IPS-NIHi11 (cell line): ENCODE measurements at regions not wholly inside any gene's neighbourhood (a gene's known extent, or its start where the extent isn't known, plus 50 kb on each side); places are given as distances from the start of the nearest gene placed in this dataset.
"Not testable (repeated sequence)": the region's sequence is repeated elsewhere in the genome, so short reads cannot be mapped to it uniquely, and the experiment has no call there.

Experiments used
- DNase-seq: peaks from one replicate; pipeline ENCODE4 v3.0.0; 2012; ENCODE audit warnings: mixed read lengths, low spot score

DNA sequence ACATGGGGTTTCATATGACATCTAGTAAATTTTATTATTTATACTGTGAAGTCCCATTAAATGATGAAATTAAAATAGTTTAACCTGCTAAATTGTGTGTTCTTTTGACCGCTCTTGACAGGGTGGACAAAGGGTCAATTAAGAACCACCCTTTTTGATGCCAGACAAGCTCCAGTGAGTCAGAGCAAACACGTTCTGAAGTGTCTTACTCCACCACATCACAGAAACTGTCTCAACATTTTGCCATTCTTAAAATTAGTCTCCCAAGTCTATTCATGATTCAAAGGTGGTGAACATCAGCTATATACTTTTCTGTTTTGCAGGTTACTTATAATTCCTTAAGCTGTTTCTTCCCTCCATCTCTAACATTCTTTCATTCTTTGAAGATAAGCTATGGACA, 142.1 kb downstream of the SPATA31A6 start:
- DNase-seq: not testable (repeated sequence)

DNA sequence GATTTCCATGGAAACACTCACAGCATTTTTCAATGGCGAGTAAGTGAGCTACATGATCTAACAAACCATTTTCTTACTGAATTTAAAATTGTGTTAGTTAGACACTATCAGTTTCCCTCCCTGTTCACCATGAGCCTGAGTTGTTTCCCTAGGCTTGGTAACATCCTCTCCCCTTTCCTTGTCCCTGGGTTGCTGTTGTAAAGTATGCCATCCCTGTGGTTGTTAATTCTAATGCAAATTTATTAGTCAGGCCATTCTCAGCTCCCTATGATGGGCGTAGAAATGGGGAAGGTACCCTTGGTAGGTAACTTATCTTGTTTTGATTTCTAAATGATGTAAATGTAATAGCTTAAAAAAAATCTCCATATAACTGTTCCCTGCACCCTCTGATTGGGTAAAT, 143.0 kb downstream of the SPATA31A6 start:
- not testable (repeated sequence) for DNase-seq

- DNase-seq: not testable (repeated sequence)
Measured at GRCh38 chr9:42335342-42335741, 151.9 kb downstream of the SPATA31A6 start.

- not testable (repeated sequence) for DNase-seq
Measured at GRCh38 chr9:42335984-42336657, 152.7 kb downstream of the SPATA31A6 start.

DNA sequence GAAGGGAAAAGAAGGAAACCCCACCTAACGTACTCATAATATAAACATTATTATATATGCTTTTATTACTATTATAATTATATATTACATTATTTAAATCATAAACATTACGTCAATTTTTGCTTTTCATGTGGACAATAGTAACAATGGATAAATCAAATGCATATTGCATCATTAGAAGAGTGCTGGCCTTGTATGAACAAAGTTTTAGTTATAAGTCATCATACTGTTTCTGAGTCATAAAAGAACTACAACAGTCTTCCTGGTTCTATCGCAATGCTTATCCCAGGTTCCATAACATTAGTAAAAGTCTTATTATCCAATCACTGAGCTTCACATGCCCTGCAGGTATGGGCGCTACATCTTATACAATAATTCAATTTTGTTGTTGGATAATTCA, 154.8 kb downstream of the SPATA31A6 start:
- not testable (repeated sequence) for DNase-seq

- DNase-seq: not testable (repeated sequence)
Measured at GRCh38 chr9:42339671-42340434, 156.4 kb downstream of the SPATA31A6 start.

DNA sequence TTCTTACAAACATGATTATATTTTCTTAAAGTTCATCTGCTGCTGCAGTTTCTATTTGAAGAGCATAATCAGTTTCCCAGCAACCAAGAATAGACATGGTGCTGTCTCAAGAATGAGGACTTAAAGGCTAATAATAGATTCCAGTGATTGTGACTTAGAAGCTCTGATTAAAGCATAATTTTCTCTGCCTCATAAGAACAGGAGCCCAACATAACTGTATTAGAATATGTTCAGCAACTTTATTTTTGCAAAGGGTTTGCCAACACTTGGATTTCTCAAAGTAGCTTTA, 156.9 kb downstream of the SPATA31A6 start:
- DNase-seq: not testable (repeated sequence)

- DNase-seq: not testable (repeated sequence)
Measured at GRCh38 chr9:42341860-42342259, 158.4 kb downstream of the SPATA31A6 start.

DNA sequence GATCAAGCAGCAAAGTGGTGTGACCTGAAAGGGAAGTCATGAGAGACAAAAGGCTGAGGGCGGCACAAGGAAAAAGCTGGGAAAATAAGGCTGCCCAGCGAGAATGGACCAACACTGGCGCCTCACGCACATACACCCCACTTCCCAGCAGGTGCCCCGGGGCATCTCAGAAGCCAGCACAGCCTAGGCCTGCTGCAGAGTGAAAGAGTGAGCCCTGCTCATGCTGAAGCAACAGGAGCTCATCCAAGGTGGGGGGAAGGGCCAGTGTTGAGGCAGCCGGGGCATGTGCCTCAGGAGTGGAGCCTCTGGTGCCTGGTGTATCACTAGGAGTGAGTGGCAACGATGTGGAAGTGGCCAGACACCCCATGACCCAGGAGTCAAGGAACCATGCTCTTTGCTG, 158.8 kb downstream of the SPATA31A6 start:
- not testable (repeated sequence) for DNase-seq

- DNase-seq: not testable (repeated sequence)
Measured at GRCh38 chr9:42344508-42344907, 161.0 kb downstream of the SPATA31A6 start.

DNA sequence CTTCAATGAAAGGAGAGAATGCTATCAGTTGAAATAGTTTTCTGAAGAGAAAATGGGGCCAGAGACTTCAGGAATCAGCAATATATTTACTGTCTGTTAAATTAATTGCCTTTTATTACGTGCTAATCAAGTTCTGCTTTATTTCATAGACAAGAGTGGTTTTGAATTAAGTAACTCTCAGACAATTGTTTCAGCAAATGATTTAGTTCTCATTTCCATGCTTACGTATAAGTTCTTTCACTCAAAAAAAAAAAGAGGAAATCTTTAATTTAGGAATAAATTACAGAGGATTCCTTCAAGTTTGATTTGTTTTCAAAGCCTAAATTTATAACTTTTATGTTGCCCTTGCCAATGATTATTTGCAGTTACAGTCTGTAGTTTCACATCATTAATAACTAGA, 163.5 kb downstream of the SPATA31A6 start:
- DNase-seq: not testable (repeated sequence)

- not testable (repeated sequence) for DNase-seq
Measured at GRCh38 chr9:42349181-42349580, 165.7 kb downstream of the SPATA31A6 start.

DNA sequence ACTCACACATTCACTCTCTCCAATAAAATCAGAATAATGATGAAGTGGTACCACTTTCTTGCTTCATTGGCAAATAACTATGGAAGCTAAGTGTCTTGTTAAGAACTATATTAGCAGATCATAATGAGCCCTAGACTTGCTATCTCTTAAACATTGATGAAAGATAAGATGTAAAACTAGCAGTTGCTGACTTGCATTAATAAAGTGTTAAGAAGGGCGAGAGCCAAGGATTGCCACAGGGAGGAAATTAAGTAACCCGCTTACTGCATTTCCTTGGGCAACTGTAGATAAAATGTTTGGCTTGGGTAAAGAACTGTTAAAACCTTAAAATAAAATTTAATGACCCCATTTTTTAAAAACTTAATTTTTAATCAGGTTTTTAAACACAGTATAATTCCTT, 167.0 kb downstream of the SPATA31A6 start:
- DNase-seq: not testable (repeated sequence)

GRCh38 chr9:42357604-42358373, 174.3 kb downstream of the SPATA31A6 start:
- DNase-seq: not testable (repeated sequence)

DNA sequence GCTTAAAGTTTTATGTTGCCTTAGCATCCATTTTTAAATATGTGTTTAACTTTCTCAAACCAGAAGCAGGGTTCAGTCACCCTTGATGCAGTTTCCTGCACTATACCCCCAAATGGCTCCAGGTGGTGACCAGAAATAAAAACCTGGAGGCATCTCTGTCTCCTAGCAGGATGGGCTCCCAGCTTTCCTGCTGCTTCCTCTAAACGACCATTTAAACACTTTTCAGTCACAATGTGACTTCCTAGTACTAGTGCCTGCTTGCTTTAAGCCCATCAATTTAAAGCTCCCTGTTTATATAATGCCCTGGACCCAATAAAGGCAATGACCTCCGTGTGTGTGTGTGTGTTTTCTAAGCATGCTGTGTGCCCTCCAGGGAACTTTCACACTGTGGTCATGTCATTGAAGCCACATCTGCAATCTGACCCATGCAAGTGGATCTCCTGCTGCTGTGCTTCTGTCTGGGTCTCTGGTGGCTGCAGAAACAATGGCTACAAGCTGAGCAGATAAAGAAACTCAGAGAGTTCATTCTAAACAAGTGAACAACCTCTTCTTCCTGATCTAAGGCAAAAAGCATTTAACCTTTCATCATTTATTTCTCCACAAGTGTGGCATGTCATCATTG, 175.3 kb downstream of the SPATA31A6 start:
- DNase-seq: peak; percentile 33

- DNase-seq: not testable (repeated sequence)
Measured at GRCh38 chr9:42364410-42365243, 181.2 kb downstream of the SPATA31A6 start.

DNA sequence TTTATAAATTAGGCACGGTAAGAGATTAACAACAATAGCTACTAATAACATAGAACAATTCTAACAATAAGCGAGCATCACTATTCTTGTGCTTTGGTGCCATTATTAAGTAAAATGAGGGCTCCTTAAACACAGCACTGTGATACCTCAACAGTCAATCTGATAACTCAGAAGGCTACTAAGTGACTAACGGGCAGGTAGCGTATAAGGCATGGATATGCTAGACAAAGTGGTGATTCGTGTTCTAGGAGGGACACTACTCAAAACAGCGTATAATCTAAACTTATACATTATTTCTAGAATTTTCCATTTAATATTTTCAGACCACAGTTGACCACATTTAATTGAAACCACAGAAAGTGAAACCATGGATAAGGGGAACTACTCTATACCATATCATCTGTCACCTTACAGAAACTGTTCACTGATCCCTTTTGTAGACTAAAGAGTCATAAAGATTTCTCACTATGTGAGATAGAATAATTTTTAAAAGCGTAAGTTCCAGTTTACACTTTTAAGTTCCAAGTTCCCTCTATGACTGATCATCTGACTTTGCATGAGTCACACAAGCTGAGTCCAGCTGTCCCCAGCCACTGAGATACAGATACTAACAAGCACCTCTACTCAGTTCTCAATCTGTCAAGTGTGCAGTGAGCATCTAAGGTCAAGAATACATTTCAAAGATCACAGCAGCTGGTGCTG, 181.9 kb downstream of the SPATA31A6 start:
- DNase-seq: not testable (repeated sequence)

DNA sequence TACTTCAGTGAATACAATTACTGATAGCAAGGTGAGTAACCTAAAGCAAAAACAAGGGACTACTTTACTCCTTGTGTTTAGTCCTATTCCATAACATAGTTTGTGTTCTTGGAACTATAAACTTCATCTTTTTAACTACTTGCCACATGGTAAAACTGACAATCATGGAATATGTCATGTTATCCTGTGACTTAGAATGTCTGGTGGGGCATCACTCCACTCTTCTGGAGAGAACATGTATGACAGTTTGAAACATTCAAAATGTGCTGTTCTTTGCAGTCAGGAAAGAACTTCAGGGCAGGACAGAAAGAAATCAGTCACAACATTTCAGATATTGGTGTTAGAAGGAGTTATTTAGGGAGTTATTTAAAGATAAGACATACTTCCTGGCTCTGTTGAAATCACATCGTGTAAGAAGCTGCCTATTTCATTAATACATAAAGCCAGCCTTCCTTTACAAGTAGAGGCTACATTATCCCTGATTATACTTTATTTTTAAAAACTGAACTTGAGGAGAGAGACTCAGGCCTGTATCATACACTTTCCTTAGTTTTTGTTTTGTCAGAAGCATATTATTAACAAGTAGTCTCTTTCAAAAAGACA, 184.9 kb downstream of the SPATA31A6 start:
- DNase-seq: not testable (repeated sequence)

GRCh38 chr9:42370172-42370571, 186.7 kb downstream of the SPATA31A6 start:
- DNase-seq: not testable (repeated sequence)

GRCh38 chr9:42371417-42371816, 188.0 kb downstream of the SPATA31A6 start:
- DNase-seq: not testable (repeated sequence)
